Stimulated activated naive B cell treated with anti-CD40 and anti-IgM and Interleukin-4, amounts not matched to agents 10 μg/mL and 1 μg/mL and 100 μg/mL, for 72 hours (primary cell): ENCODE measurements at regions not wholly inside any gene's neighbourhood (a gene's known extent, or its start where the extent isn't known, plus 50 kb on each side); places are given as distances from the start of the nearest gene placed in this dataset.

Experiments
- ATAC-seq, 2 donors: fragments of 150-1000 bp; cut with Tn5 transposase; replicated peaks; 2 replicates each; pipeline ENCODE4 v1.10.0; 2021; ENCODE audit warnings: moderate library complexity in 1 of 2
- DNase-seq: peaks from one replicate; pipeline ENCODE4 v3.0.0; 2021
- H3K27ac Mint-ChIP-seq: one replicate; pipeline ENCODE4 v1.8.0; 2022; ENCODE audit warnings: mild to moderate bottlenecking, mixed read lengths
- H3K27me3 Mint-ChIP-seq, 2 donors: one replicate each; pipeline ENCODE4 v1.8.0; 2022; ENCODE audit warnings: mixed read lengths in 2 of 2
- H3K36me3 Mint-ChIP-seq, 2 donors: one replicate each; pipeline ENCODE4 v1.8.0; 2022; ENCODE audit warnings: mixed read lengths in 2 of 2, mild to moderate bottlenecking in 1 of 2
- H3K4me1 Mint-ChIP-seq, 2 donors: one replicate each; pipeline ENCODE4 v1.8.0; 2022; ENCODE audit warnings: mixed read lengths in 2 of 2, mild to moderate bottlenecking in 1 of 2
- H3K4me3 Mint-ChIP-seq, 2 donors: one replicate each; pipeline ENCODE4 v1.8.0; 2022; ENCODE audit warnings: mild to moderate bottlenecking in 2 of 2, mixed read lengths in 2 of 2, moderate library complexity in 1 of 2
- H3K9me3 Mint-ChIP-seq, 2 donors: one replicate each; pipeline ENCODE4 v1.8.0; 2022; ENCODE audit warnings: mixed read lengths in 2 of 2, mild to moderate bottlenecking in 1 of 2

- H3K4me3 Mint-ChIP-seq: no peak overlapping the region
- no peaks in the 10 kb centered on the region for H3K36me3 Mint-ChIP-seq
- DNase-seq: no peak
- no peaks in the 10 kb centered on the region for H3K4me1 Mint-ChIP-seq
- no peak for ATAC-seq
- H3K27me3 Mint-ChIP-seq: no peaks in the 10 kb centered on the region
- no peak overlapping the region for H3K27ac Mint-ChIP-seq
- no peaks in the 10 kb centered on the region for H3K9me3 Mint-ChIP-seq
Observed at GRCh38 chr7:85586091-85586490, 399.2 kb upstream of the SEMA3D start.

GRCh38 chr7:85583131-85583953, 396.5 kb upstream of the SEMA3D start:
- Mint-ChIP-seq H3K9me3 (no peaks in the 10 kb centered on the region), H3K4me1 (no peaks in the 10 kb centered on the region), H3K27me3 (no peaks in the 10 kb centered on the region), H3K4me3 (no peak overlapping the region), H3K36me3 (no peaks in the 10 kb centered on the region), H3K27ac (no peak overlapping the region)
- no peak for DNase-seq
- no peak for ATAC-seq

DNA sequence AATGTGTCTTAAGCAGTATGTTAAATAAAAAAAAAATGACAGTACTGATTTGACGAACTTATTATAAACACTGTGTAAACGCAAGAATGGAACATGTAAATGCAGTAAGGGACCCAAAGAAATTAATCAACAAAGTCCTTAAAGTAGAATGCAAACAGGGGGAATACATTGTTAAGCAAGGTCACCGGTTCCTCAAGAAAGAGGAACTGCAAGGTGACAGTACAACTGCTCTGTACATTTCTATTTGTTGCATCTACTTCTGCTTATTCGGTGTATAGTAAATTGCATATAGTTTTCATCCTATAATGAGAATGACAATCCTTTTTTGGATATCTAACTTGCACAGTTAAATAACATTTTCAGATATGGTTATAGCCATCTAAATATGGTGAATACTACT, 387.0 kb upstream of the SEMA3D start:
- H3K9me3 Mint-ChIP-seq: no peaks in the 10 kb centered on the region
- H3K27ac Mint-ChIP-seq: no peak overlapping the region
- ATAC-seq: peak; percentile 64 to 65
- H3K36me3 Mint-ChIP-seq: no peaks in the 10 kb centered on the region
- no peak for DNase-seq
- no peak overlapping the region for H3K4me3 Mint-ChIP-seq
- no peaks in the 10 kb centered on the region for H3K27me3 Mint-ChIP-seq
- peaks cover 0 to 11% of the 10 kb centered on the region in 2 donors for H3K4me1 Mint-ChIP-seq

DNA sequence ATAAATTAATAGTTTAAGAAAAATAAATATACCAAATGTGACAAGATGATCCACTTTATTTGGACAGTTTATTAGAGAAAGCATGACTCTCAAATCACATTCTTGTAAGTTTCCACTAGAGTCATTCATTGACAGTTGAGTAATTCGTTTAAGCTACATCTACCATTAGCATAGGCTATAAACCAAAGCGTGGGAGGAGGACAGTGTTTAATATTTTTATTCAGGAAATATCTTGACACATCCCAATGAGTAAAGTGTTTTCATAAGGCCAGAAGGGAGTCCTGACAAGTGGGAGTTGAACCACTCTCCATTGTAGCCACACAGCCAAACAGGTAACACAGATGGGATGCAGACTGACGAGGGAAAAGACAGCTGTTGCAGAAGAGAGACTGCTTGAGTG, 386.5 kb upstream of the SEMA3D start:
- DNase-seq: no peak
- Mint-ChIP-seq H3K4me3 (no peak overlapping the region), H3K27ac (no peak overlapping the region), H3K9me3 (no peaks in the 10 kb centered on the region), H3K36me3 (no peaks in the 10 kb centered on the region), H3K27me3 (no peaks in the 10 kb centered on the region), H3K4me1 (peaks cover 0 to 11% of the 10 kb centered on the region in 2 donors)
- no peak for ATAC-seq

GRCh38 chr7:85570898-85571297, 384.0 kb upstream of the SEMA3D start:
- Mint-ChIP-seq H3K4me1 (peaks cover 0 to 11% of the 10 kb centered on the region in 2 donors), H3K27ac (no peak overlapping the region), H3K27me3 (no peaks in the 10 kb centered on the region), H3K36me3 (no peaks in the 10 kb centered on the region), H3K4me3 (no peak overlapping the region), H3K9me3 (no peaks in the 10 kb centered on the region)
- ATAC-seq: no peak
- DNase-seq: no peak

DNA sequence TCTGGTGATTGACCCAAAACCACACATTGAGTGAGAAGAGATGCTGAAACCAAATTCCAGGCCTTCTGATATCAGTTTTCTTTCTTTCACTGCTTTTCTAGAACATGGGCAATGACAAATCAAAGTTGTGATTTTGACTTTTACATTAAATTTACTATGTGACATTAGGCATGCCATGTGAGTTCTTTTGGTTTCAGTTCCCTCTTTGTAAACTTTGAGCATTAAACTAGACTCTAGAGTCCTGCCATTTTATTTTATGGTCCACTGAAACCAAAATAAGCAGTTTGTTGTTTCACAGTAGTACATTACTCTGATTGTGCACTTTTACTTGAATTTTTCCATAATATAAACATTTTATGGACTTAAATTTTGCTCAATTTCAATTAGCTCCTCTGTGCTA, 381.1 kb upstream of the SEMA3D start:
- DNase-seq (no peak), ATAC-seq (peak; percentile 61 to 63)
- H3K4me3 Mint-ChIP-seq: no peak overlapping the region
- no peaks in the 10 kb centered on the region for H3K27me3 Mint-ChIP-seq
- no peaks in the 10 kb centered on the region for H3K36me3 Mint-ChIP-seq
- H3K9me3 Mint-ChIP-seq: no peaks in the 10 kb centered on the region
- H3K27ac Mint-ChIP-seq: no peak overlapping the region
- no peaks in the 10 kb centered on the region for H3K4me1 Mint-ChIP-seq

DNA sequence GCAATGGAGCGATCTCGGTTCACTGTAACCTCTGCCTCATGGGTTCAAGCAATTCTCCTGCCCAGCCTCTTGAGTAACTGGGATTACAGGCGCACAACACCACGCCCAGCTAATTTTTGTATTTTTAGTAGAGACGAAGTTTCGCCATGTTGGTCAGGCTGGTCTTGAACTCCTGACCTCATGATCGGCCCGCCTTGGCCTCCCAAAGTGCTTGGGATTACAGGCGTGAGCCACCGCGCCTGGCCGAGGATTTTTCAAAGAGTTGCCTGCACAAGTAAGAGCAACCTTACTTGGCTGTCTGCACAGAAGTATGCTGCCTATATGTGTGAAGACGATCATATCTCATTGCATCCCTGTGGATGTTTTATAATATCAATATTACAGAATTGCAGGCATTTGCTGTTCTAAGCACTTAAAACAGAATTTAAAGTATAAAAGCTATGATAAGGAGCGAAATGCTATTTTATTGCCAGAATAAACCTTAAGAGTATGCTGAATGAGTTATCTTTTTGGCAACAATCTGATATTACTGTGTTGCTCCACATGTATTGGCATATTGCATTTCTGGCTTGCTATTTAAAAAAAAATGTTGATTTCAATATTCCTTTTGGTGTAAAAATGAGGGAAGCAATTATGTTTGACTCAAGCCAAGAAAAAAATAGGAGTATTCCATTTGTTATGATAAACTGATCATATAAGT, 379.4 kb upstream of the SEMA3D start:
- no peaks in the 10 kb centered on the region for H3K9me3 Mint-ChIP-seq

DNA sequence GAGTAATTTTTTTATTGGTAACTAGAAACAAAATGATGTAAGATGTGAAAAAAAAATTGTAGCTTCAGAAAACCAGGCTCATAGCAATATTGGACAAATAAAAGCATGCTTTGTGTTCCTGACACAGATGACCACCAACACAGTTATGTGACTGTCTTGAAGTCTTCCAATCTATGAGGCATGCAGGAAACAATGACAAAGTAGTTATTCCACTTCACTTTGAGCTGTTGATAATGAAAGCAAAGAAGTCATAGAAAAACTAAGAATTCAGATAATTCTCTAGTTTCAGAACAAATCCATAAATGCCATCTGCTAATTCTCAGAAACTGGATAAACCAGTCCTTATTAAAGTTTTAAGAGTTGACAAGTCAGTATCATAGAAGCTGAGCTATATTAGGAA, 378.4 kb upstream of the SEMA3D start:
- H3K4me1 Mint-ChIP-seq: no peaks in the 10 kb centered on the region
- no peak for ATAC-seq
- H3K27me3 Mint-ChIP-seq: no peaks in the 10 kb centered on the region
- no peaks in the 10 kb centered on the region for H3K36me3 Mint-ChIP-seq
- DNase-seq: no peak
- H3K27ac Mint-ChIP-seq: no peak overlapping the region
- no peaks in the 10 kb centered on the region for H3K9me3 Mint-ChIP-seq
- no peak overlapping the region for H3K4me3 Mint-ChIP-seq

More for the DNA sequence above, 379.4 kb upstream of the SEMA3D start:
- DNase-seq (no peak), ATAC-seq (no peak)
- H3K36me3 Mint-ChIP-seq: no peaks in the 10 kb centered on the region
- H3K4me1 Mint-ChIP-seq: no peaks in the 10 kb centered on the region
- H3K27me3 Mint-ChIP-seq: no peaks in the 10 kb centered on the region
- H3K4me3 Mint-ChIP-seq: no peak overlapping the region
- H3K27ac Mint-ChIP-seq: no peak overlapping the region

DNA sequence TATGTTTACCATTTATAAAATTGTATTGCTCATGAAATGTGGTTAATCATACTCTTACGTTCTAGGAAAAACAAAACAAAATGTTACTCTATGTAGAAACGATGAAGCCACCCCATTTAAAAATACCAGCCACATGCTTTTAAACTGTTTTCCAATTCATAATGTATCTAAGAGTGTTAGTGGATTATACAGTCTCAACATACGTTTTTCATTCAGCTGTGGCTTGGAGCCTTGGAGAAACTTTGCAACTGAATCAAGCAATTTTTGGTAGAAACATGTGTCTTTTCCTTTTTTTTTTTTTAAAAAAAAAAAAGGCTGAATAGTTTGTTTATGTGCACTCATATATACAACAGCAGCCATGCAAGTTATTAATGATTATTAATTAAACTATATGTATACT, 378.0 kb upstream of the SEMA3D start:
- Mint-ChIP-seq H3K27me3 (peaks cover 0 to under 1% of the 10 kb centered on the region in 2 donors), H3K9me3 (no peaks in the 10 kb centered on the region), H3K36me3 (no peaks in the 10 kb centered on the region), H3K27ac (no peak overlapping the region), H3K4me3 (no peak overlapping the region), H3K4me1 (no peaks in the 10 kb centered on the region)
- DNase-seq (no peak), ATAC-seq (no peak)

GRCh38 chr7:85561706-85562105, 374.9 kb upstream of the SEMA3D start:
- no peaks in the 10 kb centered on the region for H3K9me3 Mint-ChIP-seq
- no peaks in the 10 kb centered on the region for H3K4me1 Mint-ChIP-seq
- H3K27me3 Mint-ChIP-seq: peaks cover 0 to 5% of the 10 kb centered on the region in 2 donors
- H3K36me3 Mint-ChIP-seq: no peaks in the 10 kb centered on the region
- DNase-seq (no peak), ATAC-seq (no peak)
- H3K27ac Mint-ChIP-seq: no peak overlapping the region
- no peak overlapping the region for H3K4me3 Mint-ChIP-seq

GRCh38 chr7:85554236-85555178, 367.7 kb upstream of the SEMA3D start:
- peak; percentile 1 for DNase-seq

GRCh38 chr7:85535974-85536729, 349.3 kb upstream of the SEMA3D start:
- Mint-ChIP-seq H3K4me3 (no peak overlapping the region), H3K27ac (no peak overlapping the region), H3K9me3 (peaks cover 0 to 5% of the 10 kb centered on the region in 2 donors), H3K4me1 (no peaks in the 10 kb centered on the region), H3K36me3 (no peaks in the 10 kb centered on the region), H3K27me3 (peaks cover 0 to 5% of the 10 kb centered on the region in 2 donors)
- ATAC-seq (no peak), DNase-seq (no peak)

More at GRCh38 chr7:85554236-85555178, 367.7 kb upstream of the SEMA3D start:
- Mint-ChIP-seq H3K27ac (no peak overlapping the region), H3K4me1 (no peaks in the 10 kb centered on the region), H3K4me3 (no peak overlapping the region), H3K36me3 (no peaks in the 10 kb centered on the region), H3K9me3 (no peaks in the 10 kb centered on the region), H3K27me3 (peaks cover 0 to under 1% of the 10 kb centered on the region in 2 donors)
- ATAC-seq: peak; percentile 51 to 59

DNA sequence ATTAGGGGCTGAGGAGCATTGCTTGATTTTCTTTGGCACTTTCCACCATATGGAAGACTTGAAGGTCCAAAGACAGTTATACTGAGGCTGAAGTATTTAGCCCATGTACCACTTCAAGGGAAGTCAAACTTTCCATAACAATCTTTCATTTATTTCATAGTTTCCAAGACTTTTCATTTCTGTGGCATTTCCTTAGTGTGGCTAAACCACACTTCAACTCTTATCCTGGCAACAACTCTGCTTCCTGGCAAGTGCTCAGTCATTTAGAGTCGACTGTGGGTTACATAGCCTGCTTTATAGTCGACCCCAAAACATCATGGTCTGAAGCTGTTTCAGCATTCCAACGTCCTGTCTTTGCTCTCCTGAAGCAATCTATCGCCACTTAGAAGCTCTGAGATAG, 343.0 kb upstream of the SEMA3D start:
- no peaks in the 10 kb centered on the region for H3K4me1 Mint-ChIP-seq
- DNase-seq (no peak), ATAC-seq (no peak)
- H3K36me3 Mint-ChIP-seq: no peaks in the 10 kb centered on the region
- no peaks in the 10 kb centered on the region for H3K9me3 Mint-ChIP-seq
- no peak overlapping the region for H3K4me3 Mint-ChIP-seq
- H3K27me3 Mint-ChIP-seq: no peaks in the 10 kb centered on the region
- no peak overlapping the region for H3K27ac Mint-ChIP-seq

DNA sequence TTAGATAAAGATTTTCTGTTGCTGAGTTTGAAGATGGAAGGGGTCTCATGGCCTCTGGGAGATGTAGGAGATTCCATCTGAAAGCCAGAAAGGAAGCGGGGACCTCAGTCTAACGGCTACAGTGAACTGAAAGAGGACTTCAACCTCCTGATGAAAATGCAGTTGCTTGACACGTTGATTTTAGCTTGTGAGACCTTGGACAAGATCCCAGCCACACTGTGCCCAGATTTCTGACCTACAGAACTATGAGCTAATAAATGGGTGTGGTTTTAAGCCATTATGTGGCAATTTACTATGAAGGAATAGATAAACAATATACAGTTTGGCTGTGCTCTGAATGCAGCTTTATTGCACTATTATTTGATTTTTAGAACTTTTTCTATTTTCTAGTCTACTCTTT, 342.3 kb upstream of the SEMA3D start:
- H3K27me3 Mint-ChIP-seq: no peaks in the 10 kb centered on the region
- H3K36me3 Mint-ChIP-seq: no peaks in the 10 kb centered on the region
- H3K4me1 Mint-ChIP-seq: no peaks in the 10 kb centered on the region
- no peak for ATAC-seq
- no peak overlapping the region for H3K27ac Mint-ChIP-seq
- no peak for DNase-seq
- H3K4me3 Mint-ChIP-seq: no peak overlapping the region
- H3K9me3 Mint-ChIP-seq: no peaks in the 10 kb centered on the region
